Activated CD4-positive, alpha-beta T cell treated with anti-CD3 and anti-CD28 coated beads for 36 hours (primary cell): ENCODE measurements at regions not wholly inside any gene's neighbourhood (a gene's known extent, or its start where the extent isn't known, plus 50 kb on each side); places are given as distances from the start of the nearest gene placed in this dataset.
"Not testable (repeated sequence)": the region's sequence is repeated elsewhere in the genome, so short reads cannot be mapped to it uniquely, and the experiment has no call there.

Experiments used
- ATAC-seq: fragments of 200-7000 bp; cut with Tn5 transposase; one replicate; pipeline ENCODE4 v1.10.0; 2021; ENCODE audit warnings: mild to moderate bottlenecking, moderate library complexity
- CTCF ChIA-PET: fragments of 350-600 bp; sonication (Branson Sonifier 250); formaldehyde crosslinking; loops from one replicate; lab custom pipeline; 2021; ENCODE audit warnings: antibody characterized with exemption; lab: Charles Lee
- POLR2A ChIA-PET: fragments of 350-600 bp; sonication (Branson Sonifier 250); formaldehyde crosslinking; loops from one replicate; lab custom pipeline; 2021; ENCODE audit warnings: antibody characterized with exemption, inconsistent platforms; lab: Charles Lee
- DNase-seq: peaks from one replicate; pipeline ENCODE4 v3.0.0-alpha.2; 2020
- H3K27ac Mint-ChIP-seq: one replicate; pipeline ENCODE4 v1.8.0; 2021; ENCODE audit warnings: mixed read lengths
- H3K27me3 Mint-ChIP-seq: one replicate; pipeline ENCODE4 v1.8.0; 2021; ENCODE audit warnings: mixed read lengths
- H3K36me3 Mint-ChIP-seq: one replicate; pipeline ENCODE4 v1.8.0; 2021; ENCODE audit warnings: low read depth, mixed read lengths
- H3K4me1 Mint-ChIP-seq: one replicate; pipeline ENCODE4 v1.8.0; 2021; ENCODE audit warnings: mixed read lengths
- H3K4me3 Mint-ChIP-seq: one replicate; pipeline ENCODE4 v1.8.0; 2021; ENCODE audit warnings: mild to moderate bottlenecking, moderate library complexity, mixed read lengths
- H3K9me3 Mint-ChIP-seq: one replicate; pipeline ENCODE4 v1.8.0; 2021; ENCODE audit warnings: low read depth, mixed read lengths
- intact Hi-C, 2 experiments: fragments of 100-400 bp; cut with DNase I in 1 of 2; cut with micrococcal nuclease in 1 of 2; formaldehyde crosslinking; loops; one replicate each; pipeline versions ENCODE4 v1.14.2 to v1.15.1; 2022 to 2024; cut with DNase I, micrococcal nuclease

DNA sequence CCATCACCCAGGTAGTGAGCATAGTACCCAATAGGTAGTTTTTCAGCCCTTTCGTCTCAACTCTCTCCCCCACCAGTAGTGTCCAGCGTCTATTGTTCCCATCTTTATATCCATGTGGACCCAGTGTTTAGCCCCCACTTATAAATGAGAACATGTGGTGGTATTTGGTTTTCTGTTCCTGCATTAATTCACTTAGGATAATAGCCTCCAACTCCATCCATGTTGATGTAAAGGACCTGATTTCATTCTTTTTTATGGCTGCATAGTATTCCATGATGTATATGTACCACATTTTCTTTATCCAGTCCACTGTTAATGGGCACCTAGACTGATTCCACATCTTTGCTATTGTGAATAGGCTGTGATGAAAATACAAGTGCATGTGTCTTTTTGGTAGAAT, 51.3 kb downstream of the NACA2 start:
- intact Hi-C loops, H3K9me3 Mint-ChIP-seq, H3K27ac Mint-ChIP-seq, POLR2A ChIA-PET, H3K4me1 Mint-ChIP-seq, H3K36me3 Mint-ChIP-seq, H3K4me3 Mint-ChIP-seq, CTCF ChIA-PET, ATAC-seq, DNase-seq, H3K27me3 Mint-ChIP-seq: not testable (repeated sequence)

- peaks cover 7% of the 10 kb centered on the region for H3K27me3 Mint-ChIP-seq
- ChIA-PET POLR2A (no interaction called here), CTCF (no interaction called here)
- ATAC-seq (no peak), DNase-seq (no peak)
- peaks cover 3% of the 10 kb centered on the region for H3K4me1 Mint-ChIP-seq
- H3K9me3 Mint-ChIP-seq: peaks cover 6% of the 10 kb centered on the region
- H3K4me3 Mint-ChIP-seq: no peak overlapping the region
- no peak overlapping the region for H3K27ac Mint-ChIP-seq
- intact Hi-C loops: no loop called here
- no peaks in the 10 kb centered on the region for H3K36me3 Mint-ChIP-seq
Measured at GRCh38 chr17:61538480-61538879, 52.5 kb downstream of the NACA2 start.

GRCh38 chr17:61537264-61537771, 53.7 kb downstream of the NACA2 start:
- ChIA-PET CTCF (interaction anchor here (0.9 kb wide), 1 partner anchor 14 kb away, joined by 4 read pairs; no protein-coding TSS in a partner anchor), POLR2A (no interaction called here)
- Mint-ChIP-seq H3K27me3 (peaks cover 7% of the 10 kb centered on the region), H3K4me3 (no peak overlapping the region), H3K27ac (no peak overlapping the region), H3K9me3 (peaks cover 6% of the 10 kb centered on the region), H3K4me1 (peaks cover 3% of the 10 kb centered on the region), H3K36me3 (no peaks in the 10 kb centered on the region)
- ATAC-seq (no peak), DNase-seq (no peak)
- intact Hi-C loops: no loop called here

DNA sequence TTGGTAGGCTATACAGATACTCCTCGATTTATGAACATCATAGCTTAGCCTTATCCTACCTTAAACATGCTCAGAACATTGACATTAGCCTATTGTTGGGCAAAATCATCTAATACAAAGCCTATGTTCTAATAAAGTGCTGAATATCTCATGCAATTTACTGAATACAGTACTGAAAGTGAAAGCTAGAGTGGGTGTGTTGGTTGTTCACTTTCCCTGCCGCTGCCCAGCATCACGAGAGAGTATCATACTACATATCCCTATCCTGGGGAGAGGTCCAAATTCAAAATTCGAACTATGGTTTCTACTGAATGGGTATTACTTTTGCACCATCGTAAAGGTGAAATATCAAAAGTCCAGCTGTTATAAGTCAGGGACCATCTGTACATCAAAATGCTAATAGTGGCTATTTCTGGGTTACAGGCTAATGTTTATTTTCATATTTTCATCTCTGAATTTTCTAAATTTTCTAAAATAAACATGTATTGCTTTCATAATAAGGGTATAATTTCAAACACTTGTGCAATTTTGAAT, 54.5 kb downstream of the NACA2 start:
- no peak overlapping the region for H3K4me3 Mint-ChIP-seq
- POLR2A ChIA-PET: no interaction called here
- CTCF ChIA-PET: interaction anchor here (0.9 kb wide), 1 partner anchor 14 kb away, joined by 4 read pairs; no protein-coding TSS in a partner anchor
- no peak for DNase-seq
- peaks cover 3% of the 10 kb centered on the region for H3K4me1 Mint-ChIP-seq
- no peak for ATAC-seq
- no peaks in the 10 kb centered on the region for H3K36me3 Mint-ChIP-seq
- intact Hi-C loops: no loop called here
- no peak overlapping the region for H3K27ac Mint-ChIP-seq
- peaks cover 4% of the 10 kb centered on the region for H3K9me3 Mint-ChIP-seq
- peaks cover 7% of the 10 kb centered on the region for H3K27me3 Mint-ChIP-seq
